ENCODE measurements at regions not wholly inside any gene's neighbourhood (a gene's known extent, or its start where the extent isn't known, plus 50 kb on each side); places are given as distances from the start of the nearest gene placed in this dataset.

DNA sequence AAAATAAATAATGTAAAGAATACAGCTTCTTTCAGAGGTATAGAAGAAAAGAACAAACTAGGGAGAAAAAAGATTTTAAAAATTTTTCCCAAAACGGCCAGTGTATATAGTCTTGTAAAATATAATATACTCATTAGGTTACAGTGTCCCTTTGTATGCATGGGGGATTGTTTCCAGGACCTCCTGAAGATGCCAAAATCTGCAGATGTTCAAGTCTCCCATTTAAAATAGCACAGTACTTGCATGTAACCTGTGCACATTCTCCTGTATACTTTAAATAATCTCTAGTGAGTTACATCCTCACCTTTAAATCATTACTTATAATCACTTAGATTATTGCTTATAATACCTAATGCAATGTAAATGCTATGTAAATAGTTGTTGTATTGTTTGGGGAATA is 80.6 kb upstream of the LRRTM4 start (continued):
- TF ChIP-seq, protein P1, sequence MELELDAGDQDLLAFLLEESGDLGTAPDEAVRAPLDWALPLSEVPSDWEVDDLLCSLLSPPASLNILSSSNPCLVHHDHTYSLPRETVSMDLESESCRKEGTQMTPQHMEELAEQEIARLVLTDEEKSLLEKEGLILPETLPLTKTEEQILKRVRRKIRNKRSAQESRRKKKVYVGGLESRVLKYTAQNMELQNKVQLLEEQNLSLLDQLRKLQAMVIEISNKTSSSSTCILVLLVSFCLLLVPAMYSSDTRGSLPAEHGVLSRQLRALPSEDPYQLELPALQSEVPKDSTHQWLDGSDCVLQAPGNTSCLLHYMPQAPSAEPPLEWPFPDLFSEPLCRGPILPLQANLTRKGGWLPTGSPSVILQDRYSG (CRISPR knock-in tag; IDR thresholded peaks at IDR 0.05) = no peak
- TF ChIP-seq, protein P2, sequence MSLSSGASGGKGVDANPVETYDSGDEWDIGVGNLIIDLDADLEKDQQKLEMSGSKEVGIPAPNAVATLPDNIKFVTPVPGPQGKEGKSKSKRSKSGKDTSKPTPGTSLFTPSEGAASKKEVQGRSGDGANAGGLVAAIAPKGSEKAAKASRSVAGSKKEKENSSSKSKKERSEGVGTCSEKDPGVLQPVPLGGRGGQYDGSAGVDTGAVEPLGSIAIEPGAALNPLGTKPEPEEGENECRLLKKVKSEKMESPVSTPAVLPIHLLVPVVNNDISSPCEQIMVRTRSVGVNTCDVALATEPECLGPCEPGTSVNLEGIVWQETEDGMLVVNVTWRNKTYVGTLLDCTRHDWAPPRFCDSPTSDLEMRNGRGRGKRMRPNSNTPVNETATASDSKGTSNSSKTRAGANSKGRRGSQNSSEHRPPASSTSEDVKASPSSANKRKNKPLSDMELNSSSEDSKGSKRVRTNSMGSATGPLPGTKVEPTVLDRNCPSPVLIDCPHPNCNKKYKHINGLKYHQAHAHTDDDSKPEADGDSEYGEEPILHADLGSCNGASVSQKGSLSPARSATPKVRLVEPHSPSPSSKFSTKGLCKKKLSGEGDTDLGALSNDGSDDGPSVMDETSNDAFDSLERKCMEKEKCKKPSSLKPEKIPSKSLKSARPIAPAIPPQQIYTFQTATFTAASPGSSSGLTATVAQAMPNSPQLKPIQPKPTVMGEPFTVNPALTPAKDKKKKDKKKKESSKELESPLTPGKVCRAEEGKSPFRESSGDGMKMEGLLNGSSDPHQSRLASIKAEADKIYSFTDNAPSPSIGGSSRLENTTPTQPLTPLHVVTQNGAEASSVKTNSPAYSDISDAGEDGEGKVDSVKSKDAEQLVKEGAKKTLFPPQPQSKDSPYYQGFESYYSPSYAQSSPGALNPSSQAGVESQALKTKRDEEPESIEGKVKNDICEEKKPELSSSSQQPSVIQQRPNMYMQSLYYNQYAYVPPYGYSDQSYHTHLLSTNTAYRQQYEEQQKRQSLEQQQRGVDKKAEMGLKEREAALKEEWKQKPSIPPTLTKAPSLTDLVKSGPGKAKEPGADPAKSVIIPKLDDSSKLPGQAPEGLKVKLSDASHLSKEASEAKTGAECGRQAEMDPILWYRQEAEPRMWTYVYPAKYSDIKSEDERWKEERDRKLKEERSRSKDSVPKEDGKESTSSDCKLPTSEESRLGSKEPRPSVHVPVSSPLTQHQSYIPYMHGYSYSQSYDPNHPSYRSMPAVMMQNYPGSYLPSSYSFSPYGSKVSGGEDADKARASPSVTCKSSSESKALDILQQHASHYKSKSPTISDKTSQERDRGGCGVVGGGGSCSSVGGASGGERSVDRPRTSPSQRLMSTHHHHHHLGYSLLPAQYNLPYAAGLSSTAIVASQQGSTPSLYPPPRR (CRISPR knock-in tag; IDR thresholded peaks at IDR 0.05; ENCODE audit: borderline replicate concordance) = no peak
- TF ChIP-seq KAT2B (IDR thresholded peaks at IDR 0.05; ENCODE audit: borderline replicate concordance, low read depth, low read length) (no peak), ARHGAP35 (CRISPR knock-in tag; IDR thresholded peaks at IDR 0.05; ENCODE audit: borderline replicate concordance) (no peak), ZNF878 (CRISPR knock-in tag; IDR thresholded peaks at IDR 0.05) (no peak), ISX (CRISPR knock-in tag; conservative IDR thresholded peaks at IDR 0.05) (no peak), GFI1 (CRISPR knock-in tag; IDR thresholded peaks at IDR 0.05; ENCODE audit: borderline replicate concordance) (no peak), KDM6A (CRISPR knock-in tag; IDR thresholded peaks at IDR 0.05; ENCODE audit: low read depth) (no peak), MAF1 (CRISPR knock-in tag; IDR thresholded peaks at IDR 0.05; ENCODE audit: borderline replicate concordance) (no peak)
- TF ChIP-seq, protein P3, sequence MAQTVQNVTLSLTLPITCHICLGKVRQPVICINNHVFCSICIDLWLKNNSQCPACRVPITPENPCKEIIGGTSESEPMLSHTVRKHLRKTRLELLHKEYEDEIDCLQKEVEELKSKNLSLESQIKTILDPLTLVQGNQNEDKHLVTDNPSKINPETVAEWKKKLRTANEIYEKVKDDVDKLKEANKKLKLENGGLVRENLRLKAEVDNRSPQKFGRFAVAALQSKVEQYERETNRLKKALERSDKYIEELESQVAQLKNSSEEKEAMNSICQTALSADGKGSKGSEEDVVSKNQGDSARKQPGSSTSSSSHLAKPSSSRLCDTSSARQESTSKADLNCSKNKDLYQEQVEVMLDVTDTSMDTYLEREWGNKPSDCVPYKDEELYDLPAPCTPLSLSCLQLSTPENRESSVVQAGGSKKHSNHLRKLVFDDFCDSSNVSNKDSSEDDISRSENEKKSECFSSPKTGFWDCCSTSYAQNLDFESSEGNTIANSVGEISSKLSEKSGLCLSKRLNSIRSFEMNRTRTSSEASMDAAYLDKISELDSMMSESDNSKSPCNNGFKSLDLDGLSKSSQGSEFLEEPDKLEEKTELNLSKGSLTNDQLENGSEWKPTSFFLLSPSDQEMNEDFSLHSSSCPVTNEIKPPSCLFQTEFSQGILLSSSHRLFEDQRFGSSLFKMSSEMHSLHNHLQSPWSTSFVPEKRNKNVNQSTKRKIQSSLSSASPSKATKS (CRISPR knock-in tag; IDR thresholded peaks at IDR 0.05) = no peak
- TF ChIP-seq, protein P4, sequence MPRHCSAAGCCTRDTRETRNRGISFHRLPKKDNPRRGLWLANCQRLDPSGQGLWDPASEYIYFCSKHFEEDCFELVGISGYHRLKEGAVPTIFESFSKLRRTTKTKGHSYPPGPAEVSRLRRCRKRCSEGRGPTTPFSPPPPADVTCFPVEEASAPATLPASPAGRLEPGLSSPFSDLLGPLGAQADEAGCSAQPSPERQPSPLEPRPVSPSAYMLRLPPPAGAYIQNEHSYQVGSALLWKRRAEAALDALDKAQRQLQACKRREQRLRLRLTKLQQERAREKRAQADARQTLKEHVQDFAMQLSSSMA (CRISPR knock-in tag; IDR thresholded peaks at IDR 0.05) = no peak
- TF ChIP-seq, protein P5, sequence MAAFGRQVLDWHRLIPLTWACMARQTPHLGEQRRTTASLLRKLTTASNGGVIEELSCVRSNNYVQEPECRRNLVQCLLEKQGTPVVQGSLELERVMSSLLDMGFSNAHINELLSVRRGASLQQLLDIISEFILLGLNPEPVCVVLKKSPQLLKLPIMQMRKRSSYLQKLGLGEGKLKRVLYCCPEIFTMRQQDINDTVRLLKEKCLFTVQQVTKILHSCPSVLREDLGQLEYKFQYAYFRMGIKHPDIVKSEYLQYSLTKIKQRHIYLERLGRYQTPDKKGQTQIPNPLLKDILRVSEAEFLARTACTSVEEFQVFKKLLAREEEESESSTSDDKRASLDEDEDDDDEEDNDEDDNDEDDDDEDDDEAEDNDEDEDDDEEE (CRISPR knock-in tag; IDR thresholded peaks at IDR 0.05) = no peak
- TF ChIP-seq, protein P6, sequence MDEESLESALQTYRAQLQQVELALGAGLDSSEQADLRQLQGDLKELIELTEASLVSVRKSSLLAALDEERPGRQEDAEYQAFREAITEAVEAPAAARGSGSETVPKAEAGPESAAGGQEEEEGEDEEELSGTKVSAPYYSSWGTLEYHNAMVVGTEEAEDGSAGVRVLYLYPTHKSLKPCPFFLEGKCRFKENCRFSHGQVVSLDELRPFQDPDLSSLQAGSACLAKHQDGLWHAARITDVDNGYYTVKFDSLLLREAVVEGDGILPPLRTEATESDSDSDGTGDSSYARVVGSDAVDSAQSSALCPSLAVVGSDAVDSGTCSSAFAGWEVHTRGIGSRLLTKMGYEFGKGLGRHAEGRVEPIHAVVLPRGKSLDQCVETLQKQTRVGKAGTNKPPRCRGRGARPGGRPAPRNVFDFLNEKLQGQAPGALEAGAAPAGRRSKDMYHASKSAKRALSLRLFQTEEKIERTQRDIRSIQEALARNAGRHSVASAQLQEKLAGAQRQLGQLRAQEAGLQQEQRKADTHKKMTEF (CRISPR knock-in tag; IDR thresholded peaks at IDR 0.05) = no peak
- TF ChIP-seq, protein P7, sequence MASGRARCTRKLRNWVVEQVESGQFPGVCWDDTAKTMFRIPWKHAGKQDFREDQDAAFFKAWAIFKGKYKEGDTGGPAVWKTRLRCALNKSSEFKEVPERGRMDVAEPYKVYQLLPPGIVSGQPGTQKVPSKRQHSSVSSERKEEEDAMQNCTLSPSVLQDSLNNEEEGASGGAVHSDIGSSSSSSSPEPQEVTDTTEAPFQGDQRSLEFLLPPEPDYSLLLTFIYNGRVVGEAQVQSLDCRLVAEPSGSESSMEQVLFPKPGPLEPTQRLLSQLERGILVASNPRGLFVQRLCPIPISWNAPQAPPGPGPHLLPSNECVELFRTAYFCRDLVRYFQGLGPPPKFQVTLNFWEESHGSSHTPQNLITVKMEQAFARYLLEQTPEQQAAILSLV (CRISPR knock-in tag; IDR thresholded peaks at IDR 0.05; ENCODE audit: borderline replicate concordance) = no peak

Measured in HepG2 (cell line).